ENCODE measurements at regions not wholly inside any gene's neighbourhood (a gene's known extent, or its start where the extent isn't known, plus 50 kb on each side); places are given as distances from the start of the nearest gene placed in this dataset.

- Histone ChIP-seq H3K27me3 (no peaks in the 10 kb centered on the region), H3K36me3 (ENCODE audit: low read depth, missing control alignments) (no peaks in the 10 kb centered on the region), H3K9me3 (no peaks in the 10 kb centered on the region), H3K4me3 (no peak overlapping the region), H3K27ac (no peak overlapping the region), H3K4me1 (no peaks in the 10 kb centered on the region)
- no peak for DNase-seq
- intact Hi-C loops (cut with DNase I; ENCODE audit: low total_unique reads): no loop called here
- no peak for TF ChIP-seq POLR2A (IDR thresholded peaks at IDR 0.05)
- TF ChIP-seq CTCF (IDR thresholded peaks at IDR 0.05): no peak
- 90 to 92% methylated on average over 4 of the region's 4 CpGs for WGBS, 2 donors
Observed at GRCh38 chr10:89085153-89085552, 94.6 kb downstream of the FAS start.

DNA sequence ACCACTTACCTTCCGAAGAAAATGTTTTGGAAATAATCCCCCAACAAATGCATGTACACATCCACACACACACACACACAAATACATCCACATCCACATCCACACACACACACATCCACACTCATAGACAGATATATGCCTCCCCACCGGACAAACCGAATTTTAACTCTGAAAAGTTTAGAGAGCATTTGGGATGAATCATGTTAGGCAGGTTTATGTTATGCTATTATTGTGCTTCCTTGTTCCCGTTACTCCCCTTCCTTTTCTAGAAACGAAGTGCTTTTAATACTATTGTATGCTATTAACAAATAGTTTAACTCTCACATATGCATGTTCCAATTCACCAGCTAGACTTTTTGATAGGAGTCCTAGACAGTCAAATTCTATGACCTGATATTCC is 91.5 kb downstream of the FAS start:
- H3K27ac ChIP-seq: no peak overlapping the region
- 81 to 82% methylated on average over 5 of the region's 5 CpGs for WGBS, 2 donors
- H3K4me3 ChIP-seq: no peak overlapping the region
- no peak for DNase-seq
- H3K27me3 ChIP-seq: no peaks in the 10 kb centered on the region
- intact Hi-C loops (cut with DNase I; ENCODE audit: low total_unique reads): no loop called here
- no peaks in the 10 kb centered on the region for H3K36me3 ChIP-seq (ENCODE audit: low read depth, missing control alignments)
- H3K9me3 ChIP-seq: no peaks in the 10 kb centered on the region
- TF ChIP-seq CTCF (IDR thresholded peaks at IDR 0.05): no peak
- no peak for TF ChIP-seq POLR2A (IDR thresholded peaks at IDR 0.05)
- H3K4me1 ChIP-seq: no peaks in the 10 kb centered on the region

GRCh38 chr10:89080660-89081059 is 90.1 kb downstream of the FAS start:
- Histone ChIP-seq H3K4me1 (no peaks in the 10 kb centered on the region), H3K4me3 (no peak overlapping the region), H3K27me3 (no peaks in the 10 kb centered on the region), H3K36me3 (ENCODE audit: low read depth, missing control alignments) (no peaks in the 10 kb centered on the region), H3K27ac (no peak overlapping the region), H3K9me3 (no peaks in the 10 kb centered on the region)
- 65 to 83% methylated on average over 3 of the region's 3 CpGs for WGBS, 2 donors
- intact Hi-C loops (cut with DNase I; ENCODE audit: low total_unique reads): no loop called here
- DNase-seq: no peak
- TF ChIP-seq POLR2A (IDR thresholded peaks at IDR 0.05) (no peak), CTCF (IDR thresholded peaks at IDR 0.05) (no peak)

DNA sequence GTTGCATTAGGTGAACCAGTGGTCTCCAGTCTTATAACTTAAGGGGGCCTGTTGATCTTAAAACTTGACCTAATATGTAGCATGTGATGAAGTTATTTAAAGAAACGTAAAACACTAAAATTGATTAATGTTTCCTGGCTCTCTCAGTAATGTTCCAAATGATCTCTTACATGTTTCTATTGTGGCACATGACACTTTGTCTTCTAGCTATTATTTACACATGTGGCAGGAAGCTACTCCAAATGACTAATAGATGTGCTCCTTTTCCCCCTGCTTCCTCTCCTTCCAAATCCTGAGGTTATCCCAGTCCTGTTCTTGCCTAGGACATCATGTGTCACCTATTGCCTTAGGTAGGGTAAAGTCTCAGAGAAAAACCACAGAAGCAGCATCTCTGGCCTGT is 89.4 kb downstream of the FAS start:
- Histone ChIP-seq H3K9me3 (no peaks in the 10 kb centered on the region), H3K27ac (no peak overlapping the region), H3K4me1 (no peaks in the 10 kb centered on the region), H3K27me3 (no peaks in the 10 kb centered on the region), H3K36me3 (ENCODE audit: low read depth, missing control alignments) (no peaks in the 10 kb centered on the region), H3K4me3 (no peak overlapping the region)
- TF ChIP-seq CTCF (IDR thresholded peaks at IDR 0.05) (no peak), POLR2A (IDR thresholded peaks at IDR 0.05) (no peak)
- DNase-seq: no peak
- intact Hi-C loops (cut with DNase I; ENCODE audit: low total_unique reads): no loop called here
- 85 to 90% methylated on average over 1 of the region's 1 CpG for WGBS, 2 donors

DNA sequence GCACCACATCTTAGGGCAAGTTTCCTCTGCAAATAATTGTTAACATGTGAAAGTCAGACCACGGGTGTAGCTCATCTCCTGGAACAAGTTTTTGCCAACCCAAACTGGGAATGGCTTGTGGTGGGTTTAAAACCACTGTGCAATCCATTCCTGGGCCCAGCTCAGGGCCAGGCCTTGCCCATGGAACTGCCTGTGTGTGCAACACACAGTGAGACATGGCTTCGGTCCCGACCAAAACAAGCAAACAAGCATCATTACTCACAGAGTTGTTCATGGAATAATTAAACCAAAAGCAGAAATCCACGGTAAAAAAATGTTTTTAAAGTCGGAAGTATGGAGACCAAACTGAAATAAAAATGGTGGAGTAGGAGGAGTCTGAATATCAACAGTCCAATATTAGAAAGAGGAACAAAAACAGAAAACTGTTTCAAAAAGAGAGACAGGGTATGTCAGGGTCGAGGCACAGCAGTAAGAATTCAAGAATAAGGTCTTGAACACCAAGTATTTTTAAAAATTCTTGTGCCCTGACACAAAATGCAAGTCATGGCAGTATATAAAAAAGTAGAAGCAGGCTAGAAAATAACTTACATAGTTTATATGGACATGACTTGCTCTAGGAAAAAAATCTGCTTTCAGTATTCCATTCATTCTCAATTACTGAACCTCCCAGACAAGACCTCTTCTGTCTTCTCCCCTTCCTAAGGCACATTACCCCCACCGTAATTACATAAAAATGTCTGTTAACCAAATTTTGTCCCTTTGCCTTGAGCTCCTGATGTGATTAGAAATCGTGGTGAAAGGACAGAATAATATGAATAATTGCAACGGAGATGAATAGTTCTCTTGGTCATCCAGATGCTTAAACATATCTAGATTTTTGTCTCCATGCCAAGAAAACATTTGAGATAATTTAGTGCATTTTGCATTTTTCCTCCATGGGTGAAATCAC is 88.4 kb downstream of the FAS start:
- TF ChIP-seq CTCF (IDR thresholded peaks at IDR 0.05) (no peak), POLR2A (IDR thresholded peaks at IDR 0.05) (no peak)
- 74 to 85% methylated on average over 9 of the region's 9 CpGs for WGBS, 2 donors

More for the DNA sequence above, 88.4 kb downstream of the FAS start:
- H3K27ac ChIP-seq: no peak overlapping the region
- DNase-seq: no peak
- no peaks in the 10 kb centered on the region for H3K36me3 ChIP-seq (ENCODE audit: low read depth, missing control alignments)
- H3K9me3 ChIP-seq: no peaks in the 10 kb centered on the region
- H3K4me3 ChIP-seq: no peak overlapping the region
- no peaks in the 10 kb centered on the region for H3K27me3 ChIP-seq
- intact Hi-C loops (cut with DNase I; ENCODE audit: low total_unique reads): no loop called here
- no peaks in the 10 kb centered on the region for H3K4me1 ChIP-seq
